ENCODE measurements at regions not wholly inside any gene's neighbourhood (a gene's known extent, or its start where the extent isn't known, plus 50 kb on each side); places are given as distances from the start of the nearest gene placed in this dataset.

- no peak for TF ChIP-seq CTCF (IDR thresholded peaks at IDR 0.05; ENCODE audit: extremely low read depth, insufficient read depth, missing control alignments)
- in situ Hi-C loops (cut with MboI; ENCODE audit: low pct_unique_long_range_greater_than_20kb, low sequenced_read_pairs, unreplicated experiment) = no loop called here
- no peak for DNase-seq (ENCODE audit: low spot score)
Observed at GRCh38 chr6:165747963-165748362, 84.9 kb upstream of the PDE10A start.

GRCh38 chr6:165746331-165746730 is 83.3 kb upstream of the PDE10A start:
- in situ Hi-C loops (cut with MboI; ENCODE audit: low pct_unique_long_range_greater_than_20kb, low sequenced_read_pairs, unreplicated experiment) = no loop called here
- TF ChIP-seq CTCF (IDR thresholded peaks at IDR 0.05; ENCODE audit: extremely low read depth, insufficient read depth, missing control alignments) = no peak
- no peak for DNase-seq (ENCODE audit: low spot score)

- TF ChIP-seq CTCF (IDR thresholded peaks at IDR 0.05; ENCODE audit: extremely low read depth, insufficient read depth, missing control alignments) = no peak
- in situ Hi-C loops (cut with MboI; ENCODE audit: low pct_unique_long_range_greater_than_20kb, low sequenced_read_pairs, unreplicated experiment) = no loop called here
- no peak for DNase-seq (ENCODE audit: low spot score)
Observed at GRCh38 chr6:165745492-165745891, 82.5 kb upstream of the PDE10A start.

- no peak for DNase-seq (ENCODE audit: low spot score)
- TF ChIP-seq CTCF (IDR thresholded peaks at IDR 0.05; ENCODE audit: extremely low read depth, insufficient read depth, missing control alignments) = no peak
- in situ Hi-C loops (cut with MboI; ENCODE audit: low pct_unique_long_range_greater_than_20kb, low sequenced_read_pairs, unreplicated experiment) = no loop called here
Observed at GRCh38 chr6:165744555-165745228, 81.7 kb upstream of the PDE10A start.

GRCh38 chr6:165743366-165743898 is 80.4 kb upstream of the PDE10A start:
- DNase-seq (ENCODE audit: low spot score) = no peak
- TF ChIP-seq CTCF (IDR thresholded peaks at IDR 0.05; ENCODE audit: extremely low read depth, insufficient read depth, missing control alignments) = no peak
- in situ Hi-C loops (cut with MboI; ENCODE audit: low pct_unique_long_range_greater_than_20kb, low sequenced_read_pairs, unreplicated experiment) = no loop called here

- in situ Hi-C loops (cut with MboI; ENCODE audit: low pct_unique_long_range_greater_than_20kb, low sequenced_read_pairs, unreplicated experiment) = no loop called here
- no peak for TF ChIP-seq CTCF (IDR thresholded peaks at IDR 0.05; ENCODE audit: extremely low read depth, insufficient read depth, missing control alignments)
- DNase-seq (ENCODE audit: low spot score) = no peak
Observed at GRCh38 chr6:165742047-165742446, 79.0 kb upstream of the PDE10A start.

Data from GM13977 (cell line).